ENCODE measurements at regions not wholly inside any gene's neighbourhood (a gene's known extent, or its start where the extent isn't known, plus 50 kb on each side); places are given as distances from the start of the nearest gene placed in this dataset.

DNA sequence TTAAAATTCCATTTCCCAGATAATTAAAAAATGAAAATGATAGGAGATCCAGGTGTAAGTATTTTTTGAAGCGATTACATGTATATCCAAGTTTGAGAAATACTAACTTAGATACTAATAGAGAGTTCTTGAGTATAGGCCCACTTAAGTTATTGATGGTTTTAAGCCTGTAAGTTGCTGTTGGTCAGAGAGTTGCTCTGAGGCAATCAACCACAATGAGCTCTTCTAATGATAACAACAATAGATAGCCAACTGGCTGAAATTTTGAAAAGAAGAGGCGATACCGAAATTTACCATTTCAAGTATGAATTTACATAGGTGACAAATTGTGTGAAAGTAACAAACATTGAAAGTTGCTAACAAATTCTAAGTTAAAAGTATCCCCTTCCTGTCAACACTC lies 209.5 kb downstream of the MANEA start:
- no peak overlapping the region for H3K4me2 ChIP-seq
- no peaks in the 10 kb centered on the region for H3K4me1 ChIP-seq
- WGBS (ENCODE audit: missing lambda C conversion rate): 51% methylated on average over 3 of the region's 3 CpGs
- CTCF ChIA-PET: no interaction called here
- DNase-seq (ENCODE audit: low read depth in 1 of 2, low spot score in 1 of 2) (no peak), FAIRE-seq (no peak), ATAC-seq (no peak)
- TF ChIP-seq, protein P1, sequence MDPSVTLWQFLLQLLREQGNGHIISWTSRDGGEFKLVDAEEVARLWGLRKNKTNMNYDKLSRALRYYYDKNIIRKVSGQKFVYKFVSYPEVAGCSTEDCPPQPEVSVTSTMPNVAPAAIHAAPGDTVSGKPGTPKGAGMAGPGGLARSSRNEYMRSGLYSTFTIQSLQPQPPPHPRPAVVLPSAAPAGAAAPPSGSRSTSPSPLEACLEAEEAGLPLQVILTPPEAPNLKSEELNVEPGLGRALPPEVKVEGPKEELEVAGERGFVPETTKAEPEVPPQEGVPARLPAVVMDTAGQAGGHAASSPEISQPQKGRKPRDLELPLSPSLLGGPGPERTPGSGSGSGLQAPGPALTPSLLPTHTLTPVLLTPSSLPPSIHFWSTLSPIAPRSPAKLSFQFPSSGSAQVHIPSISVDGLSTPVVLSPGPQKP (IDR thresholded peaks at IDR 0.05; ENCODE audit: low read depth, low read length): no peak
- no peaks in the 10 kb centered on the region for H3K9me3 ChIP-seq
- H3K27ac ChIP-seq: no peak overlapping the region
- POLR2A ChIA-PET: no interaction called here
- H3K4me3 ChIP-seq: no peak overlapping the region

DNA sequence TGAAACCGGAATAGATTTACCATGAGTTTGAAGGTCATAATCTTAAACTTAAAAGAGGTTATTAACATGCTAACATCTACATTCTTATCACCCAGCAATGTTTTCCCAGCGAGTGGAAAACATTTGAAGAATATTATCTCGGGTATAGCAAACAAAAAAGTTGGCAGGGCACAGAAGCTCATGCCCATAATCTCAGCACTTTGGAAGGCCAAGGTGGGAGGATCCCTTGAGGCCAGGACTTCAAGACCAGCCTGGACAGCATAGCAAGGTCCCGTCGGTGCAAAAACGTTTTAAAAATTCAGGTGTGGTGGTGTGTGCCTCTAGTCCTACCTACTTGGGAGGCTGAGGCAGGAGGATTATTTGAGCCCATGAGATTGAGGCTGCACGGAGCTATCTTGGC lies 213.5 kb downstream of the MANEA start:
- CTCF ChIA-PET: no interaction called here
- no peak for ATAC-seq
- Histone ChIP-seq H3K4me1 (no peaks in the 10 kb centered on the region), H3K4me2 (no peak overlapping the region), H3K9me3 (no peaks in the 10 kb centered on the region), H3K4me3 (no peak overlapping the region), H3K27ac (no peak overlapping the region)
- DNase-seq (ENCODE audit: low read depth in 1 of 2, low spot score in 1 of 2): no peak
- FAIRE-seq: no peak
- WGBS (ENCODE audit: missing lambda C conversion rate): 11% methylated on average over 7 of the region's 7 CpGs
- POLR2A ChIA-PET: no interaction called here
- TF ChIP-seq MYC (IDR thresholded peaks at IDR 0.05; ENCODE audit: borderline replicate concordance, low read length): no peak
- no peak for TF ChIP-seq CHD2 (IDR thresholded peaks at IDR 0.05; ENCODE audit: low read length, partially characterized antibody)
- TF ChIP-seq, protein P2, sequence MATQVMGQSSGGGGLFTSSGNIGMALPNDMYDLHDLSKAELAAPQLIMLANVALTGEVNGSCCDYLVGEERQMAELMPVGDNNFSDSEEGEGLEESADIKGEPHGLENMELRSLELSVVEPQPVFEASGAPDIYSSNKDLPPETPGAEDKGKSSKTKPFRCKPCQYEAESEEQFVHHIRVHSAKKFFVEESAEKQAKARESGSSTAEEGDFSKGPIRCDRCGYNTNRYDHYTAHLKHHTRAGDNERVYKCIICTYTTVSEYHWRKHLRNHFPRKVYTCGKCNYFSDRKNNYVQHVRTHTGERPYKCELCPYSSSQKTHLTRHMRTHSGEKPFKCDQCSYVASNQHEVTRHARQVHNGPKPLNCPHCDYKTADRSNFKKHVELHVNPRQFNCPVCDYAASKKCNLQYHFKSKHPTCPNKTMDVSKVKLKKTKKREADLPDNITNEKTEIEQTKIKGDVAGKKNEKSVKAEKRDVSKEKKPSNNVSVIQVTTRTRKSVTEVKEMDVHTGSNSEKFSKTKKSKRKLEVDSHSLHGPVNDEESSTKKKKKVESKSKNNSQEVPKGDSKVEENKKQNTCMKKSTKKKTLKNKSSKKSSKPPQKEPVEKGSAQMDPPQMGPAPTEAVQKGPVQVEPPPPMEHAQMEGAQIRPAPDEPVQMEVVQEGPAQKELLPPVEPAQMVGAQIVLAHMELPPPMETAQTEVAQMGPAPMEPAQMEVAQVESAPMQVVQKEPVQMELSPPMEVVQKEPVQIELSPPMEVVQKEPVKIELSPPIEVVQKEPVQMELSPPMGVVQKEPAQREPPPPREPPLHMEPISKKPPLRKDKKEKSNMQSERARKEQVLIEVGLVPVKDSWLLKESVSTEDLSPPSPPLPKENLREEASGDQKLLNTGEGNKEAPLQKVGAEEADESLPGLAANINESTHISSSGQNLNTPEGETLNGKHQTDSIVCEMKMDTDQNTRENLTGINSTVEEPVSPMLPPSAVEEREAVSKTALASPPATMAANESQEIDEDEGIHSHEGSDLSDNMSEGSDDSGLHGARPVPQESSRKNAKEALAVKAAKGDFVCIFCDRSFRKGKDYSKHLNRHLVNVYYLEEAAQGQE (IDR thresholded peaks at IDR 0.05): no peak
- TF ChIP-seq KDM5A (IDR thresholded peaks at IDR 0.05): no peak
- no peak for TF ChIP-seq HOXB13 (CRISPR knock-in tag; IDR thresholded peaks at IDR 0.05; ENCODE audit: low read depth)
- TF ChIP-seq ZSCAN20 (CRISPR knock-in tag; IDR thresholded peaks at IDR 0.05): no peak
- TF ChIP-seq RFX5 (IDR thresholded peaks at IDR 0.05): no peak
- no peak for TF ChIP-seq RARB (CRISPR knock-in tag; IDR thresholded peaks at IDR 0.05)
- TF ChIP-seq NPAS2 (CRISPR knock-in tag; IDR thresholded peaks at IDR 0.05; ENCODE audit: borderline replicate concordance): no peak
- TF ChIP-seq BHLHE40 (IDR thresholded peaks at IDR 0.05; ENCODE audit: low read depth, low read length): no peak
- no peak for TF ChIP-seq MAZ (IDR thresholded peaks at IDR 0.05; ENCODE audit: borderline replicate concordance, low read depth, low read length)
- no peak for TF ChIP-seq TP53 (CRISPR knock-in tag; IDR thresholded peaks at IDR 0.05)
- no peak for TF ChIP-seq EP300 (IDR thresholded peaks at IDR 0.05)
- no peak for TF ChIP-seq GATA3 (IDR thresholded peaks at IDR 0.05; ENCODE audit: borderline replicate concordance)
- TF ChIP-seq, protein P1 (IDR thresholded peaks at IDR 0.05; ENCODE audit: low read depth, low read length): no peak
- no peak for TF ChIP-seq HDAC2 (IDR thresholded peaks at IDR 0.05)

DNA sequence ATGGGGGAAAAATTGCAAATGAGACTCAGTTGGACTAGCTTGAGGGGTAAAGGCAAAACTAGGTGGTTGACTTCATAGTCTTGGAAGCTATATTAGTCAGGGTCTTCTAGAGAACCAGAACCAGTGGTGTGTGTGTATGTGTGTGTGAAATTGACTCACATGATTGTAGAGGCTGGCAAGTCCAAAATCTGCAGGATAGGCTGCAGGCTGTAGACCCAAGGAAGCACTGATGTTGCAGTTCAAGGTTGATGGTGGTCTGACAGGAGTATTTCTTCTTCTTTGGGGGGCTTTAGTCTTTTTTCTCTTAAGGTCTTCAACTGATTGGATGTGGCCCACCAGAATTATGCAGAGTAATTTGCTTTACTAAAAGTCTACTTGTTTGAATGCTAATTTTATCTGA lies 217.4 kb downstream of the MANEA start:
- Histone ChIP-seq H3K4me1 (no peaks in the 10 kb centered on the region), H3K27ac (no peak overlapping the region), H3K4me3 (no peak overlapping the region), H3K4me2 (no peak overlapping the region), H3K9me3 (no peaks in the 10 kb centered on the region)
- no peak for ATAC-seq
- ChIA-PET CTCF (no interaction called here), POLR2A (no interaction called here)
- TF ChIP-seq FOXS1 (CRISPR knock-in tag; IDR thresholded peaks at IDR 0.05): no peak
- FAIRE-seq: no peak
- DNase-seq (ENCODE audit: low read depth in 1 of 2, low spot score in 1 of 2): no peak

Measured in A549 (cell line).